HG02973 (cell line): ENCODE measurements at regions not wholly inside any gene's neighbourhood (a gene's known extent, or its start where the extent isn't known, plus 50 kb on each side); places are given as distances from the start of the nearest gene placed in this dataset.

Experiments
- ATAC-seq: cut with Tn5 transposase; IDR thresholded peaks from one replicate; pipeline ENCODE4 v1.9.1; 2021; ENCODE audit warnings: moderate library complexity; ENCODE audit not compliant: unreplicated experiment

DNA sequence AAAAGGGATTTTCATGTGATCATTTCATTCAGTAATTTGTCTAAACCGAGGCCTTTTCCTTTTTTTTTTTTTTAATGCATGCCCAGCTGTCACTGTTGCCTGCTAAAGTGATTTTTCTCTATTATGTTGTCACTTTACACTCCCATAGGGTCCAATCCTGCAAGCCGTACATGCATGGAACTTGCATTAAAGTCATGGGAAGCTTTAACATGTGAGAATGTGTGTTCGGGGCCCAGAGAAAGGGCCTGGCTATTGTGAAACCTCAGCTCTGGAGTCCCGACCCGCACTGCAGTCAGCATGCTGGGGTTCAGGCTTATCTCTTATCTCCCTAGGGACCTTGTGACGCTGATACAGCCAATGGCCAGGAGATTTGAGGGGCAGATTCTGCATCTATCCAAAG is 474.6 kb downstream of the SLC4A3 start:
- ATAC-seq, result no peak

DNA sequence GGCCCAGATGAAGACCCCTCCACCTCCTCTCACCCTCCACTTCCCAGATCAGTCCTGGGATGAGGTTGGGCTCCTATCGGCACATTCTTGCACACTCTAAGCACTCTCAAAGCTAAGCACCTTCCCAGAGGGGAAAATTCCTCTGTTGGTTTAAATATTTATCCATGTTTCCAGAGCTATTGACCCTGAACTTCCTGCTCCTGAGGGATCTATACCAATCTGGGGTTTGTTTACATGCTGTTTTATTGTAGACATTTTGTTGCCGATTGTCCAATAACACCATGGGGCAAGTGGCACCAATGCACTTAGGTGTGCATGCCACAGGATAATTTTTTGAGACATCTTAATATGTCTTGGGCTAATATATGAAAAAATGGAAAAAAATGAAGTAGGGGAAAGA is 476.2 kb downstream of the SLC4A3 start:
- no peak for ATAC-seq

DNA sequence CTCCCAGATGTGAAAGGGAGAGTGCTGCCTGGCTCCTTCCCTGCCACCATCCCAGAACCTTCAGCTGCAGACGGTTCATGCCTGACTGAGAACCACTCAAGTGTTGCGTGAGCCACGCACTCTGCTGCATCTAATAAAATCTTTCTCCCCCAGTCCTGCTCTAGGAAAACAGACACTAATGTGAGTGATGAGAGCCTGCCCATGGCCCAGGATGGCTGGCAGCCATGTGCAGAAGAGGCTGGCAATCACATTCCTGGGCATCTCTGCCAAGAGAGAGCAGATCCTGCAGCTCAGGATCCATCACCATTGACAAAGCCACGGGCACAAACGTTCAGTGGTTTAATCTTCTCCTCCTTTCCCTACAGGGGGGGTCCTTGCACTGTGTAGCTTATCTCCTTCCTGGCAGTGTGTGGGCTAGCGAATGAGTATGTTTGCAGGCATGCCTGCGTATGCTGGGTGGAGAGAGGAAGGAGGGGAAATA is 477.5 kb downstream of the SLC4A3 start:
- no peak for ATAC-seq

DNA sequence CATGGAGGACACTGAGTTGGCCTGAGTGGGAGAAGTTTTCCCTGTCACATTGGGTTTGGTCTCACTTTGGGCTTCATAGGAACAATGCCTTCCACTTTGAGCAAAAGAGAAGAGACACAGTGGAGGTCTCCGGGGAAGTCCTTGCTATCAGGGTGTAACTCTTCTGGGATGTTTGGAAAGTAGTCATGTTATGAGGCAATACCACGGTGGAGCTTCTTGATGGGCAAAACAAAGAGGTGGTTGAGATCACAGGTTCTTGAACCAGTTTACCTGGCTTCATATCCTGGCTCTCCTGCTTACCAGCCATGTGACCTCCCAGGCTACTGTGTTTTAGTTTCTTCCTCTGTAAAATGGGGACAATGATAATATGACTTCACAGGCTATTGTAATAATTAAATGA is 478.6 kb downstream of the SLC4A3 start:
- no peak for ATAC-seq

DNA sequence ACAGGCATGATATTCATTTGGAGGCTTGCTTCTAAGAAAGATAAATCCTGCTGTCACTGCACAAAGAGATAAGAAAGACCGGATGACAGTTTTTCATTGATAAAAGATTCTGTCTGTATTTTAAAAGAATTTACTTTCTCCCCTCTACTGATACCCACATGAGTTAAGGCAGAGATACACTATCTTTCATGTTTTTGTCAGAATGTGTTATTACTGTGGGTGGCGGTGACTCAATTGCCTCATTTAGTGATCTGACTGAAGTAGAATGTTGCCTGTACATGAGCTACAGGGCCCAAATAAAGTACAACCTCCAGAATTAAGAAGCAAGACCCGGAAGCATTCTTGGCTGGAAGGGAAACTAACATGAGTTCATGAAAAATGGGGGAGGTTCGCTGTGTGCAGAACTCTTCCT is 480.0 kb downstream of the SLC4A3 start:
- ATAC-seq, result no peak

DNA sequence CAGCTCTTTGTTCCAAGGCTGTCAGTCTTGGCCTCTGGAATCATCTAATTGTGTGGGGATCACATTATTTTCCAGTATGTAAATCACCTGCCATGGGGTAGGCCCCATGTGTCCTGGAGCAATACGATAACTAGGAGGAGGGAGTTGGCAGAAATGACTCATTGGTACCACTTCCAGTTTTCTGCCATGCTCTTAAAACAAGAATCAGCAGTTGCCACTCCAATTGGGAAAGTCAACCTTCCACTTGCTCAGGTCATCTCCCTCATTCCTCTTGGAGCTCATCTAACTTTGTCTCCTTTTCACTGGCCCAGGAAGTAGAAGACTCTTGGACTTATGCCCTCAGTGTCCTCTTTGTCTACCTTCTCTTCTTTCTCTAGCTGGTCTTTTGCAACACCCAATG is 487.0 kb downstream of the SLC4A3 start:
- no peak for ATAC-seq

DNA sequence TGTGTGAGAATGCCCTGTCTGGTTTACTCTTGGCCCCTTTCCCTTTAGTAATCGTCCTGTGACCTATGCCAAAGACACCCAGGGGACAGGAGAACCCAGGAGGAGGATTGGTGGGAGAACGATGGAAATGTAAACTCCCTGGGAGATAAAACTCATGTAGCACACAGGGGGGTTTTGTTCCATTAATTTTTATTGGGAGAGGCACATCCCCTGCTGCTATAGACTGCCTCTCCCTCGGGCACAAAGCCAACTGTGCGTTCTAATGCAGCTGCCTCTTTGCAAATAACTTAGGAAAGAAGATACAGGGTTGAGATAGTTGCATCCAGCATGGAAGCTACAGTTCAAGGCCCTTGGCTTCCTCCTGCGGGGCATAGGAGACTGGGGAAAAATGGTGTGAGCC is 489.6 kb downstream of the SLC4A3 start:
- no peak for ATAC-seq

DNA sequence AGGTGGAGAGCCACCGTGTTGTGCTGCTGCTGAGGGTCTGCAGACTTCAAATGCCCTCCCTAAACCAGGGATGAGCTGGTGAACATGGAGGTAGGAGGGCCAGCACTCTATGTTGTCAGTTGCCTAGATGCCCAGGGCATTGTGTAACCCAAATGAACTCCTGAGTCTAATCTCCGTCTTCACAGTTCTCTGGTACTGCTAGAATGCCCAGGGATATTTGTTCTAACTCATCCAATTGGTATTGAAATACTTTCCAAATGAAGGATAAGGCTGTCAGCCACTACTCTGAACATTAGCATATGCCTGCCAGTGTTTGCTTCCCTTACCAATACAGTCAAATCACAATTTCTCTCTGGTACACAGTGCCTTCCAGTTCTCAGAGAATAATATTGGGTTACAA is 492.6 kb downstream of the SLC4A3 start:
- ATAC-seq, result no peak

DNA sequence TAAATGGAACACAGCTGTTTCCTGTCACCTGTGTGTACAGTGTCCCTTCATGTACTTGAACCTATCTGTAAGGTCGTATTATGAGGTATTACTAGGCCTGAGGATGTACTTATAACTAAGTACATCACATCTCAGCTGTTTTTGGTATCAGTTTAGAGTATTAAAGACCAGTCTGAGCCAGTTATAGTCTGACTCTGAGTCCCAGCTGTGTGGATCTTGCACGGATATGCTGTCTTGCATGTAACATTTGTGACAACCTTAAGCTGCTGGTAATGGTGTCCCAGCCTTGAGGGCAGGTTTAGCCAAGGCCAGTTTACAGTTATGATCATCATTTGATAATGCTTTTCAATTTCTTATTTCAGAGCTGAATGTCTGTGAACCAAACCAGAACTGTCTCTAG is 496.3 kb downstream of the SLC4A3 start:
- ATAC-seq, result no peak

DNA sequence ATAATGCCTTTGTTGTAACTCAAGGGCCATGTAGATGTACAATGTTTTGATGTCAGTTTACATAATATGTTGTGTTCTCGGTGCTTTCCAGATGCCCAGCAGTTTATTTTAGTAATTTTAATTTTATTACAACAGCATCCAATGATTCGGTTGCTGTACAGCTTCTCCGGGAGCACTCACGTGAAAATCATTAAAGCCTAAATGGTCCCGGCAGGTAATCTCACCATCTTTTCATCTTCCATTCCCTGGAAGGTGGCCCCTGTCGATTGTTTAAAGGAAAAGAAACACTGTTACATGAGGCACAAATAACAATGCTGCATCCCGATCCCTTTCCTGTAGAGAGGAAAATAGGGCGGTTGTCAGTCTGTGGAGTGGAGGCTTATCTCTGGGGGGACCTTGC is 498.1 kb downstream of the SLC4A3 start:
- no peak for ATAC-seq

DNA sequence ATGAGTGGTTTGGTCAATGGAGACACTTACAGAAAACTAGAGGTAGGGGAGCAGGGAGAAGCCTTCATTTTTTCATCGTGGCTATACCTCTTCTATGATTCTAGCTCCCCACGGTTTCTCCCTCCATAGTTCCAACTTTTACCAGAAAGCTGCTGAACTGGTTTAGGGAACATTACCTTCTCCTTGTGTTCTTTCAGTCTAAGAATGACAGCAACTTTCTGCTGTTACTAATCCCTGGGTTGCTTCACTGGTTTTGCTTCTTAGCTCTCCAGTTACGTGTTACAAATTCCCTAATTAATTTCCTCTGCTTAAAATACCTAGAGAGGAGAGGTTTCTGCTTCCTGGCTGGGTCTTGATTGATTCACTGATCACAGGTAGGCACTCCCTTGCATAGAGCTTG is 499.9 kb downstream of the SLC4A3 start:
- no peak for ATAC-seq

DNA sequence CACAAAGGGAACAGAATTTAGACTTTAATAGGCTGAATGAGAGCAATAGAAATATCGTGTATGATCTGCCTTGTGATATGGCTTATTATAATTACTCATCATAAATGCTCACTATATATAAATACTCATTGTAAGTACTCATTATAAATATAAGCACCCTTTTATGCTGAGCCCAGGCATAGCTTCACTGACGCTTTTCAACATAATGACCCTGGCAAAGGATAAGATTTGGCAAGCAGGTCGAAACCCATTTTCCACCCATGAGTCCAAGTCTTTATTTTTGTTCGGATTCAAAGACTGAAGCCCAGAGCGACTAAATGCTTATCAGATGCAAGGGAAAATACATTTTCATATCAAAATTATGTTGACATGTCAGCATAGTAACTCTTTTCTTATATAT is 500.4 kb downstream of the SLC4A3 start:
- ATAC-seq, result no peak

DNA sequence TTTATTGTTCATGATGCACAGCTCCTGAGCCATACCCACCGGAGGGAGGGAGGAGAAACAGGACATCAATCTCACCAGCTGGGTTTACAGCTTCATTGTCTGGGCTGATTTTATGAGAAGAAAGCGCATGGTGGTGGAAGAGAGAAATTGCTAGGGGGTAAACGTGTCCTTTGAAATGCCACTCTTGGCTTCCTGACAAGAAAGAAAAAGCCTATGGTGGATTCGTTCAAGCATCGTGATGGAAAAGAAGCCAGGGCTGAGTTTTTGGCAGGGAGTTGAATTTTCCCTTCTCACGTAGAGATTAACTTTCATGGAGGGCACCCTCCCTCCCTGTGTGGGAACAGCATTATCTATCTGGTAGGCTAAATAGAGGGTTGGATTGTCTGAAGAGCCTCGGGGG is 502.0 kb downstream of the SLC4A3 start:
- no peak for ATAC-seq

DNA sequence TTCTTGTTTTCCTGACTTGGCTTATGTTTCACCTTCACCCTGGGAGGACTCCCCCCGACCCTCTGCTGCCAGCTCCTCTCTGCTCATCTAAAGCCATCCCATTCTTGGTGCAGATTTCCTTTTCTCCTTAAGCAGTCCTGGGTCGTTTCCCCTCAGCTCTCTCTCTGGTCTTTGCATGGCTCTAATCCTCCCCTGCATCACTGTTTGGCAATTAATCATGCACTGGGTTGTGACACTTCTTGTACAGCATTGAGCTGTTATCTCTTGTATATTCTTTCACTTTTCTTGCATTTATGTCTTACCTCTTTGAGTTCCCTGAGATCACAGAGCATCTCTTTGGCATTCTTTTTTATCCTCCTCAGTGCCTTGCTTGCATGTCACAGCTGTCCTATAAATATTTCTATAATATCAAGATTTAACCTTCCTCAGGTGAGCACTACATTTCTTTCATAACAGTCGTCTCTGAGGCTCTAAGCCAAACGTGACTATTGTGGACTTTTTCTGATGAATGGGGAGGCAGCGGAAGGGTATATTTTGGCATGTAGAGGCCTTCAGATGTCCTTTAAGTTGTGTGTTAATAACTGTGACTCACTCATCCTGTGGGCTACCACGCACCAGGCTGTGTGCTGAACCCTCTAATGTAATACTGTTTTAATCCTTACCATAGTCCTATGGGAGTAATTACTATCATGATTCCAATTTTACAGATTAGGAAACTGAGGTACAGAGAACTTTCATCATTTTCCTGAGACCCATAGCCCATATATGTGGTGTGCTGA is 507.5 kb downstream of the SLC4A3 start:
- no peak for ATAC-seq

DNA sequence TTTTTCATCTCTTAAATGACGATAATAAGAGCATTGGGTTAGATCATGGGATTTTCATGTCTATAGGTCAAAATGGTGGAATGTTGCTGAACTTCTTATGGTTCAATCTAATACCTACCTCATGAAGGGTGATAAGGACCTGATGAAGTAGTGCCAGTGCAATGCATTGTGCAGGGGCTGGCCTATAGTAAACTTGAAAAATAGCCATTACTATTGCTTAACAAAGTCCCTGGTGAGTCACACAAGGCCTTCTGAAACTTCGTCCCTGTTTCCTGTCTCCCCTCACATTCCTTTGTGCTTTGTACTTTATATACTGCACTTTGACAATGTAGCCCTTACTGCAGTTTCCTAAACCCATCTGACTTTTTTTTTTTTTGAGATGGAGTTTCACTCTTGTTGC is 515.9 kb downstream of the SLC4A3 start:
- ATAC-seq, result no peak

DNA sequence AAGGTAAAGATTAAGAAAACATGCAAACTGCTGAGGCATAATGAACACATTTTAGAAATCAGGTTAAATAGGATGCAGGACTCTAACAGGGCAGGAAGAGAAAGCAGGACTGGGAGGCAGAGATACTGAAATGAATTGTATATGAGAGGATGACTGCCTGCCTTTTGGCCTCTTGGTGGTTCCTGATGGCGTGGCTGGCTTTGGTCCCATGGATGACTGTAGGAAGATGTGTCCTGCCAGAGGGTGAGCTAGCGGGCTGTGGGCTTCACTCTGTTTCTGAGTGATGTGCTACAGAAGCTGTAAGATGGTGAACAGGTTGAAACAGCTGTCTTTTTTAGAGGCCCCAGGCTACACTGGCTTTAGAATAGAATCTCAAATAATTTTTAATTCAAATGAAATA is 517.0 kb downstream of the SLC4A3 start:
- no peak for ATAC-seq

DNA sequence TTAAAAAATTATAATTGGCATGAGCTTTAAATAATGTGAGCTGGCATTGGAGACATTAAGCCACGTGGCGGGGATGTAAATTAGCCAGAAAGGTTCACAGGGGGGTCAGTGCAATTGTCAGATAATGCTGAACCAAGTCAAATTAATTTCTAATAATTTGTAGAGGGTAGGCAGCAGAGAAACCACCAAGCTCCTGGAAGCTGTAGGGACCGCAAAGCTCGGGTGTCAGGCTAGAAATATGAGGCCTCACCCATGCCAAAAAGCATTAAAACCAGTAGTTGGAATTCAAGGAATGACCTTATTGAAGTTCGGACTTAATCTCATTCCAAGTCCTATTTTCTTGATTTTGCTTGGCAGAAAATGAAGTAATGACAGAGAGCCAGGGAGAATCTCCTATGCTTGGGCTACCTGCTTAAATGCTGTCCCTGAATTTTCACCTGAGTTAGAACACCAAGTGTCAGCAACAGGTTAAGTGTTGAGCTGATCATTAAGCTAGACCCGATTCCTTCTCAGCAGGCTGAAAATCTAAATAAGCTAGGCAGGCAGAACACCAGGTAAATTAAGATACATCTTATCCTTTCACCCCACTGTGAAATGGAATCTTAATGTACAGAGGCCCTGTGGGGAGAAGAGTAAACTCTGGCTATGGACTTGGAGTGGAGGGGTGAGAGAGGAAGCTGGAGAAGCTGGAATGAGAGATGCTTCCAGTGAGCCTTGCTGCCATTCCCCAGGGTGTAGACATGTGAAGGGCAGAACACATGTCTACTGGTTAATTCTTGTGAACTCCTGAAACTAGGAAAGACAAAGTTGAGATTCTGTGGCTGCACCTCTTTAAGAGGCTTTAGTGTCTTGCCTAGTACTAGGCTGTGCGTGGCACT is 520.0 kb downstream of the SLC4A3 start:
- no peak for ATAC-seq

DNA sequence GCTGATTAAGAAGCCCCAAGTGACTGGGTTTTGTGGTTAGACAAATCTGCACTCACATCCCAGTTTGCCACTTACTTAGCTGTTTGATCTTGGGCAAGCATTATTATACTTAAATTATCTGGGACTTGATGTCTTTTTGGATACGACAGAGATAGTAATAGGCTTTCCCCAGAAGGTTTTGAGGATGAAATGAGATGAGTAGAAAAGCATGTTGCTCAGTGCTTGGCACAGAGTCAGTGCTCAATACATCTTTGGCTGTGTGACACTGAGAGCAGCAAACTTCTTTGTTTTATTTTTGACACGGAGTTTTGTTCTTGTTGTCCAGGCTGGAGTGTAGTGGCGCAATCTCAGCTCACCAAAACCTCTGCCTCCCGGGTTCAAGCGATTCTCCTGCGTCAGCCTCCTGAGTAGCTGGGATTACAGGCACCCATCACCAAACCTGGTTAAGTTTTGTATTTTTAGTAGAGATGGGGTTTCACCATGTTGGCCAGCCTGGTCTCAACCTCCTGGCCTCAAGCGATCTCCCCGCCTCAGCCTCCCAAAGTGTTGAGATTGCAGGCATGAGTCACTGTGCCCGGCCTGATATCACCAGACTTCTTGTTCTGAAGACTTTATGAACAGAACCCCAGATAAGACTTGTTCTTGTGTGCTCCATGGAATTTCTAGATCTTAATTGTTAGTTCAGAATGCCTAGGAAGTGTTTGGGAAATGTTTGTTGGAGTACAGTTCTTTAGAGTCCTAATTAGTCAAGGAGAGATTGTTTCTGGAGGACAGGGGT is 521.2 kb downstream of the SLC4A3 start:
- no peak for ATAC-seq

DNA sequence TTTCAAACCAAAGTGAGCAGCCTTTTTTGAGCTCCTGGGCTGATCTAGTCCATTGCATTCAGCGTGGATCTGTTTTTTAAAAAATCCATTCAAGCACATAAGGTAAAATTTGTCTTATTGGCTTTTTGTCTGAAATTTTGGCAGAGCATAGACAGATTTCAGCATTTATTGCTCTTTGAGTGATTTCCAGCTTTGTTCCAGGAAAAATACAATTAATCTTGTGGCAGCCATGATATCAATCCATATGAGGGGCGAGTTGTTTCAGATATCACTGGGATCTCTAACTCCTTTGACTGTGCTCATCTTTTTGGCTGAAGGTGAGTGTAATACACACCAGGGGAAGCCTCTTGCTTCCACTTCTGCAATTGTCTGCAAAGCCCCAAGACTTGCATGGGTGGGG is 523.9 kb downstream of the SLC4A3 start:
- no peak for ATAC-seq

DNA sequence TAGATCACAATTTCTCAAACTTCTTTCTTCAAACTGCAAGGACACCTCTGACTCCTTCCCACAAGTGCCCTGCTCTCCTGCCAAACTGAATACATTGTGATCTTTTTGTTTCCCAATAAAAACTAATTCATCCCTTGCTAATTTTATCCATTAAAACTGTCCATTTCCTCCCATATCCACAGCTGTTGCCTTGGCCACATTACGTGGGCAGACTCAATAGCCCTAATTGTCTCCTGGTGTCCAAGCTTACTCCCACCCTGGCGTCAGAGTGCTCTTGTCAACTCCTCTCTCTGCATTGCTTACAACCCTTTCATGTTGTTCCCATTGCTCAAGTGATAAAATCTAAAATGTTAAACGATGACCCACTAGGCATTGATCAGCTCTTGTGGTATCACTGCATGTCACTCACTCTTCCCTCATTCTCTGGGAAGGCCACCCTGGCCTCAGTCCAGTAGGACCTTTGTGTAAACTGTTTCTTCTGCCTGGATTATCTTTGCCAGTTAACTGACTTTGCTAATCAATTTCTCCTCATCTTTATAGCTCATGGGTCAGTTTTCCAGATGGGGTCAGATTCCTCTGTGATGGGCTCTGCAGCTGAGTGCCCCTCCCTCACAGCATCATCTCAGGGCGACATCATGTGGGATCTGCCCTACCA is 525.0 kb downstream of the SLC4A3 start:
- ATAC-seq, result no peak

DNA sequence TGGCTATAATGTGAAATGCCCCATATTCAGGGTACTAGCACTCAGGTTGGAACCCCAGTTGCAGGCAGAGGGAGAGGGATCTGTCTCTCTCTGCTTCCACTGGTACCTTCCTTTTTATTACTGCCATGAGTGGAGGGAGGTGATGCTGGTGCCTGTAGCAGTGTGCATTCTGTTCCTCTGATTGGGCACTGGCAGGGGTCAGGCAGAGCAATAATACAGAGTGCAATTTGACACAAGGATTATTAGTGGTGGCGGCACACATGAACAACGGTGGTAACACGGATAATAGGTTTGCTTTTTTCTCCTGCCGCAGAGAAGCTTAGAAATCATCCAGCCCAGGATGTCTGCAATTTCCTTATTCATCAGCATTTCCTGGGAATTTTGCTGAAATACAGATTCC is 525.7 kb downstream of the SLC4A3 start:
- no peak for ATAC-seq
